ENCODE measurements at regions not wholly inside any gene's neighbourhood (a gene's known extent, or its start where the extent isn't known, plus 50 kb on each side); places are given as distances from the start of the nearest gene placed in this dataset.
"Not testable (repeated sequence)": the region's sequence is repeated elsewhere in the genome, so short reads cannot be mapped to it uniquely, and the experiment has no call there.

DNA sequence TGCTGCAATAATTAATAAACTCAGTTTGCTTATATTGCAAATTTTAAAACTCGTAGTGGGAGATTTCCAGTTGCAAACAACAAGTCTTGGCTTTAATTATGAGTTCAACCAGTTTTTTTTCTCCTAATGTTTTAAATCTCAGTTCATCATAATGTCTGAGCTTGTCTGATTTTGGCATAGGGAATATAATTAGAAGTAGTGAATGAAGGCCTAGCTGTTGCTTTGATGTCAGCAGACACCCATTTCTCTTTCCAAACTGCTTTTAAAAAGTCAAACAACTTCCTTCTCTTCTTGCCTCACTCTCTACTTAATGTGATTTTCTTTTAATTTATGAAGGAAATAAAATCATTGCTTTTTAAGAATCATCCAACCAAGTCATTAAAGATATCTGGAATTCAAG, 1462.1 kb downstream of the DPP10 start:
- DNase-seq (ENCODE audit: low spot score in 2 of 2) (no peak), ATAC-seq (no peak)
- H3K27ac Mint-ChIP-seq: no peak overlapping the region
- H3K9me3 Mint-ChIP-seq: peaks cover 25% of the 10 kb centered on the region
- no peak overlapping the region for H3K4me3 Mint-ChIP-seq
- no peaks in the 10 kb centered on the region for H3K4me1 Mint-ChIP-seq
- H3K36me3 Mint-ChIP-seq: no peaks in the 10 kb centered on the region

DNA sequence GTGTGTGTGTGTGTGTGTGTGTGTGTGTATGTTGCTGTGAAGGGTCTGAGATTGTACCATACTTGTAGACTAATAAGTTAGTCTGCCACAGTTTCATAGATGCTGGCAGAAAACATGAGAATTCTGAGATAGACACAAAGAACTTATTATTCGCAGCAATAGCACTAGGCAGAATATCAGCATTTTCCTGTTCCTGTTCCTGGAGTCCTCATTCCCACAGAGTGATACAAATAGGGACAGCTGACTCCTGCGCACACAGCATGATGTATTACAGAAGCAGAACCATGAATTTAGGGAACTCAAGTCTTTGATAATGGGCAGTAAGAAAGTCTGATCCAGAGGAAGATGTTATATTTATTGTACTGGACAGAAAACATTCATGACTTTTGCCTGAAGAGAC, 1466.3 kb downstream of the DPP10 start:
- Mint-ChIP-seq H3K36me3 (no peaks in the 10 kb centered on the region), H3K4me3 (no peak overlapping the region), H3K4me1 (no peaks in the 10 kb centered on the region), H3K9me3 (peaks cover 17% of the 10 kb centered on the region), H3K27ac (no peak overlapping the region)
- ATAC-seq: no peak
- DNase-seq (ENCODE audit: low spot score in 2 of 2): no peak

DNA sequence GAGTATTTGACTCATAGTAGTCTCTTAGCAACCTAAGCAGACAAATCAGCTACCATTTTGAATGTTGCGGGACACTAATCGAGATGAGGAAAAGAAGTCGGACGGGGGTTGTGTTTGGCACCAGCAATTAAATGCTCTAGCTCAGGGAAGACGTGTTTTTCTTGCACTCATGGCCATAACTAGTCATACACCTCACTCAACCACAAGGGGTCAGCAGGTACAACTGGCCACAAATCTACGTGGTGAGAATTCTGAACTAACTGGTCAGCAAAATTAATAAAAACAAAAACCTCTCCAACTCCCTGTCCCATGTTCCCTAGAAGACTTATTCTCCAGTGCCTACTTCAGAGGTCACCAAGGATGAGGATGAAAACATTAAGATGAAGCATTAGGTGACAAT, 1467.8 kb downstream of the DPP10 start:
- Mint-ChIP-seq H3K4me3 (no peak overlapping the region), H3K36me3 (no peaks in the 10 kb centered on the region), H3K4me1 (no peaks in the 10 kb centered on the region), H3K9me3 (peaks cover 12% of the 10 kb centered on the region), H3K27ac (no peak overlapping the region)
- ATAC-seq: no peak
- DNase-seq (ENCODE audit: low spot score in 2 of 2): no peak

DNA sequence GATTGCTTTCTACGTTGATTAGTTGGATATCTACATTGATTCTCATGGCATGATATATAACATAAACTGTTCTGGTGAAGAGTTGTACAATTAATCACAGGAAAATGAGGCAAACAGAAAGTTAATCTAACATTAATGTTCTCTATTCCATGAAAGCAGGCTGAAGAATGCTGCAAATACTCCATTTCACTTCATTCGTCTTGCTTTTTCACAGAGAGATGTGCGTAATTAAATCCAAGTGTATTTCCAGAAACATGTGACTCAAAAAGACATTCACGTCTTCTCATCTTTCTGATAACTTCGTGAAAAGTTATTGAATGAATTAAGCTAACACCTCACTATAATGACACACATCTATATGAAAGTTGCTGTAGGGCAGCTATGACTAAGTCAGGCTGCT, 1471.5 kb downstream of the DPP10 start:
- DNase-seq (ENCODE audit: low spot score in 2 of 2) (no peak), ATAC-seq (no peak)
- H3K9me3 Mint-ChIP-seq: peaks cover 11% of the 10 kb centered on the region
- no peak overlapping the region for H3K4me3 Mint-ChIP-seq
- no peaks in the 10 kb centered on the region for H3K36me3 Mint-ChIP-seq
- H3K27ac Mint-ChIP-seq: no peak overlapping the region
- no peaks in the 10 kb centered on the region for H3K4me1 Mint-ChIP-seq

- H3K36me3 Mint-ChIP-seq: no peaks in the 10 kb centered on the region
- no peak for ATAC-seq
- H3K27ac Mint-ChIP-seq: no peak overlapping the region
- H3K4me1 Mint-ChIP-seq: no peaks in the 10 kb centered on the region
- no peak overlapping the region for H3K4me3 Mint-ChIP-seq
- peaks cover 23% of the 10 kb centered on the region for H3K9me3 Mint-ChIP-seq
- DNase-seq (ENCODE audit: low spot score in 2 of 2): no peak
These were observed 1479.1 kb downstream of the DPP10 start for GRCh38 chr2:115921541-115921940.

DNA sequence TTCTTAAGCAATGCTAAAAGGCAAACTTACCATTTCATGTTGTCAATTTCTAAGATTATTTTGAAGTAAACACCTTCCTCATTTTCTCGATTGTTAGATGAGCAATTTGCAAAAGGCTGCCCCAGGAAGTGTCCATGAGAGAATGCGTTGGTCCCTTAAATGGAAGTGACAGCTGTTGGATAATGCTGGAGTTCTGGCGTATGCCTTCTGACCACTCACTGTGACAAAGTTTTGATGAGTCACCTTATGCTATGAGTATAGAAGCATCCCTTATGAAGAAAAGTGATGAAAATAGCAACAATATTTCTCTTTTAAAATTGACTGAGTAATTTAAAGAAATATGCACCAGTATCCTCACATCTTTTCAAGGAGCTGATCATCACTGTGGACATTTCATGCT, 1497.5 kb downstream of the DPP10 start:
- DNase-seq (ENCODE audit: low spot score in 2 of 2) (no peak), ATAC-seq (no peak)
- Mint-ChIP-seq H3K27ac (no peak overlapping the region), H3K36me3 (no peaks in the 10 kb centered on the region), H3K4me3 (no peak overlapping the region), H3K4me1 (no peaks in the 10 kb centered on the region), H3K9me3 (peaks cover 17% of the 10 kb centered on the region)

GRCh38 chr2:115942800-115943199, 1500.4 kb downstream of the DPP10 start:
- no peak for ATAC-seq
- no peak for DNase-seq (ENCODE audit: low spot score in 2 of 2)
- Mint-ChIP-seq H3K4me1 (no peaks in the 10 kb centered on the region), H3K36me3 (no peaks in the 10 kb centered on the region), H3K27ac (no peak overlapping the region), H3K9me3 (peaks cover 15% of the 10 kb centered on the region), H3K4me3 (no peak overlapping the region)

DNA sequence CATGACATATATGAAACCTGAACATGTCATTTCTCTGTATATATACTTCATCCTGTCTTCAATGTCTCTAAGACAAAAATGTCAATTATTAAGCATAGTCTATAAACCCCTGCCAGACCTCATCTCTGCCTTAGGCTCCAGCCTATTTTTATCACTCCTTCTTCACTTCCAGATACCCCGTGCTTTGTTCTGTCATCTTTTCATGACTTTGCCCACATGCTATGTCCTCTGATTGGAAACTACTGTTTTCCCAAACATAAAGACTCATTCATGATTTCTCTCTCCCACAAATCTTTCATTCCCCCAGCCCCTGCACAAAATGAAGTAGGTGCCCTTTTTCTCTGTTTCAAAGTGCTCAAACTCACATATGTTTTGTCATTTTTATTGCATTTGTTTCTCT, 1503.9 kb downstream of the DPP10 start:
- Mint-ChIP-seq H3K36me3 (no peaks in the 10 kb centered on the region), H3K4me1 (no peaks in the 10 kb centered on the region), H3K9me3 (peaks cover 9% of the 10 kb centered on the region), H3K4me3 (no peak overlapping the region), H3K27ac (no peak overlapping the region)
- DNase-seq (ENCODE audit: low spot score in 2 of 2): no peak
- ATAC-seq: no peak

DNA sequence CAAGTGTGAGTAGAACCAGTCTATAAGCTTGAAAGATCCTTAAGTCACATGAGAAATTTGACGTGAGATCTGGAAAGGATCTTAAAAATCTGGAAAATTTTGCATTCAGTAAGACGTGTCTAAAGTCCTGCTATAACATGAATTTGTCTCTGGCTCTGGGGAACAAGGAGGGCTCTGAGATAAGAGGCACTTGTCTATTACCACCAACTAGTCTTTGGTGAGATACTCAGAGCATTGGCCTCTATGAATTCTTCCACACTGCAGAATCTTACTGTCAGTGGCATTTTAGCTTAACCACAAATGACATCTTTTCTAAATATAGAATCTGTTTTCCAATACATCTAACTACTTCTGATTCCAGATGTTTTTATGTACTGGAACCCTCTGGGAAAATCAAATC, 1504.5 kb downstream of the DPP10 start:
- Mint-ChIP-seq H3K4me3 (no peak overlapping the region), H3K36me3 (no peaks in the 10 kb centered on the region), H3K27ac (no peak overlapping the region), H3K9me3 (peaks cover 8% of the 10 kb centered on the region), H3K4me1 (no peaks in the 10 kb centered on the region)
- no peak for DNase-seq (ENCODE audit: low spot score in 2 of 2)
- ATAC-seq: no peak

GRCh38 chr2:115976916-115977315, 1534.5 kb downstream of the DPP10 start:
- H3K9me3 Mint-ChIP-seq: peaks cover 24% of the 10 kb centered on the region
- ATAC-seq: no peak

DNA sequence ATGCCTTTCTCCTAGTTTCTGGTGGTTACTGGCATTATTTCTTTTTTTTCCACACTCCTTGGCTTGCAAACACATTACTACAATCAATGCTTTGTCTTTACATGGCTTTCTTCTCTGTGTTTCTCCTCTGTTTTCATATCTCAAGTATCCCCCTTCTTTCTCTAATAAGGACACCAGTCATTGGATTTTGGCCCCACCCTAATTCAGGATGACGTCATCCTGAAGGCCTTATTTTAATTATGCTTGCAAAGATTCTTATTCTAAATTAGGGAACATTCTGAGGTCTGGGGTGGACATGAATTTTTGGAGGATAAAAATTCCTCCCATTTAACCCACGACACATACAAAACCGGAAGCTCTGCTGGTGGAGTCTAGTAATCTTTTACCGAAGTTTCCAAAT, 1556.6 kb downstream of the DPP10 start:
- no peaks in the 10 kb centered on the region for H3K4me1 Mint-ChIP-seq
- ATAC-seq: no peak
- no peak overlapping the region for H3K4me3 Mint-ChIP-seq
- H3K36me3 Mint-ChIP-seq: no peaks in the 10 kb centered on the region
- peaks cover 31% of the 10 kb centered on the region for H3K9me3 Mint-ChIP-seq
- H3K27ac Mint-ChIP-seq: no peak overlapping the region
- no peak for DNase-seq (ENCODE audit: low spot score in 2 of 2)

More at GRCh38 chr2:115976916-115977315, 1534.5 kb downstream of the DPP10 start:
- no peaks in the 10 kb centered on the region for H3K36me3 Mint-ChIP-seq
- no peaks in the 10 kb centered on the region for H3K4me1 Mint-ChIP-seq
- H3K4me3 Mint-ChIP-seq: no peak overlapping the region
- no peak overlapping the region for H3K27ac Mint-ChIP-seq
- no peak for DNase-seq (ENCODE audit: low spot score in 2 of 2)

DNA sequence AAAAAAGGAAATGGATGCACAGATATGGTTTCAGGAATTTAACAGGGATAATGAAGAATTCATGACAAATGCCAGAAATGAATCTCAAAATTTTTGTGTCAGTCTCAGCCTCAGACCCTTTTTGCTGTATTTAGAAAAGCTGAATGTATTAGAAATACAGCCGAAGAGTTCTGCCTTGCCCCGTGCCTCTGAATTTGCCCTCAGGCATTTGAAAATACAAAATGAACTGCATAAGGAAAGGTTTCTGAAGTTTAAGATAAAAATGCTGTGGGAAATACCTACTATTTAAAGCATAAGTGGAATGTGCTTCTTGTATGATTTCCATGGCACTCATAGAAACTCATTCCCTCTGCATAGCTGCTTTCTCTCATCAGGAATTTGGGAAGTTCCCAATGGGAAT, 1580.6 kb downstream of the DPP10 start:
- no peak overlapping the region for H3K27ac Mint-ChIP-seq
- no peak overlapping the region for H3K4me3 Mint-ChIP-seq
- H3K36me3 Mint-ChIP-seq: no peaks in the 10 kb centered on the region
- ATAC-seq (no peak), DNase-seq (ENCODE audit: low spot score in 2 of 2) (no peak)
- H3K9me3 Mint-ChIP-seq: peaks cover 15% of the 10 kb centered on the region
- H3K4me1 Mint-ChIP-seq: no peaks in the 10 kb centered on the region

GRCh38 chr2:116038758-116039157, 1596.3 kb downstream of the DPP10 start:
- H3K9me3 Mint-ChIP-seq: peaks cover 11% of the 10 kb centered on the region
- not testable (repeated sequence) for H3K27ac Mint-ChIP-seq; H3K36me3 Mint-ChIP-seq; H3K4me3 Mint-ChIP-seq; DNase-seq (ENCODE audit: low spot score in 2 of 2); ATAC-seq; H3K4me1 Mint-ChIP-seq

DNA sequence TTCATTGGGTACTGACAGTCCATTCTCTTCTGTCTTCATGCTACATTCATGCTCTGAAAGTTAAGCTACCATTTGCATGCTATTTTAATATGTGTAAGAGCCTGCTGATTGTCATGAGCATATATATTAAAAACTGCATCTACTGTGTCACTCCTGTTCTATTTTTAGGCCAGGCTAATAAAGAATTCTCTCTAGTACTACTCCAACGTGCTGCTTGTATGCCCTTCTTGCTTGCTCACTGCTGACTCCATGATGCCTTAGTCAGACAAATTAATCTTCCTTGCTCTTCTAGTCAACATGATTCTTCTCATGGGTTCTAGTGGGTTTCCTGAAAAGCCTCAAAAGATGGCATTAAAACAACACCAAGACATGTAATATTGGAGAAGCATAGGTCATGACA, 1600.1 kb downstream of the DPP10 start:
- H3K27ac Mint-ChIP-seq: no peak overlapping the region
- no peaks in the 10 kb centered on the region for H3K4me1 Mint-ChIP-seq
- no peak for ATAC-seq
- no peaks in the 10 kb centered on the region for H3K36me3 Mint-ChIP-seq
- H3K9me3 Mint-ChIP-seq: peaks cover 18% of the 10 kb centered on the region
- DNase-seq (ENCODE audit: low spot score in 2 of 2): no peak
- no peak overlapping the region for H3K4me3 Mint-ChIP-seq

DNA sequence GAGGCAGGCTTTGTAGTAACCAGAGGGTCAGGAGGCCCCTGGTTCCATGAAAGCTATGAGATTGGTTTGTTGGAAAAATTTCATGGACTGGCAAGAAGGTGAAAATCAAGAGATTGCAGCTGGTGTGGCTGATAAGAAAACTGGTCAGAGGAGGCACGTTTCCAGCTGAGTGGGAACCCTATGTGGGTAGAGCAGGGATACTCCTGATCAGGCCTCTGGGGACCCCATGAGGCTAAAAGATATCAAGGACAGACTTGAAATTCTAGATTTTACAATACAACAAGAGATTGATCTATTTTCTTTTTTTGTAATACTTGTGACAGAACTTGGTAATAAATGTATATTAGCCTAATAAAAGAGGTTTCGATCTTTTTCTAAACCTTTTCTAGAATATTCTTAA, 1615.1 kb downstream of the DPP10 start:
- H3K4me1 Mint-ChIP-seq: no peaks in the 10 kb centered on the region
- no peaks in the 10 kb centered on the region for H3K36me3 Mint-ChIP-seq
- ATAC-seq (no peak), DNase-seq (ENCODE audit: low spot score in 2 of 2) (no peak)
- no peak overlapping the region for H3K4me3 Mint-ChIP-seq
- no peak overlapping the region for H3K27ac Mint-ChIP-seq
- peaks cover 16% of the 10 kb centered on the region for H3K9me3 Mint-ChIP-seq

DNA sequence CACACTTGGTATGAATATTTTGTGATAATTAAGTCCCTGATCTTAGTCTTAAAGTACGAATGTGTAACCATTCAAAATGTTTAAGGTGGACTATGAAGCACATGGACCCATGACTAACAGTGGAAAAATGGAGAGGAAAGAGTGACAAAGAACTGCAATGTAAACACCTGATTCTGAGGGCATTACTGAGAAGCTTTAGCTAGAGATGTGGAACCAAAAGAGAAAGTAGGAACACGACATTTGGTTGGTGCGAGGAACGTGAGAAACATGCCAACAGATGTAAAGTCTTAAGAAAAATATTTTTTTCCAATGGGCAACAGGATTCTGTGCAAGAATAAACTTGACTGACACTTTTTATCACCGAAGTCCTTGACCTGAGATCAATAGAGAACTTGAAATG, 1618.6 kb downstream of the DPP10 start:
- no peaks in the 10 kb centered on the region for H3K36me3 Mint-ChIP-seq
- H3K4me1 Mint-ChIP-seq: no peaks in the 10 kb centered on the region
- ATAC-seq (no peak), DNase-seq (ENCODE audit: low spot score in 2 of 2) (no peak)
- no peak overlapping the region for H3K27ac Mint-ChIP-seq
- no peak overlapping the region for H3K4me3 Mint-ChIP-seq
- peaks cover 21% of the 10 kb centered on the region for H3K9me3 Mint-ChIP-seq

DNA sequence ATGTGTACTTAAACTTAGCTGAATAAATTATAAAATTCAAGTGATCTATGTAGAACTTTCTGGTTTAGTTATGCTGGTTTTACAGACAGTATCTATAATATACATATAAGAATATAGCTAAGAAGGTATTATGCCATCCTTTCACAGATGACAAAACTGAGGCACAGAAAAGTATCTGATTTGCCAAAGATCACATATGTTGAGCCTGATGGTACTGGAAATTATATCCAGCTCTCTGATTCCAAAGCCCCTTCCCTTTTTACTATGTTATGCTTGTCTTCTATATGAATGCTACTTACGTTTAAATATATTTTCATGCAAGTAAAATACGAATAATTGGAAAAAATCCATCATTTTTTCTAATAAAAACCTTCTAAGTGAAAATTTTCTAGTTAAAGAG, 1631.3 kb downstream of the DPP10 start:
- DNase-seq (ENCODE audit: low spot score in 2 of 2): no peak
- Mint-ChIP-seq H3K27ac (no peak overlapping the region), H3K36me3 (no peaks in the 10 kb centered on the region), H3K4me1 (no peaks in the 10 kb centered on the region), H3K9me3 (peaks cover 16% of the 10 kb centered on the region), H3K4me3 (no peak overlapping the region)
- ATAC-seq: no peak
